ENCODE measurements at regions not wholly inside any gene's neighbourhood (a gene's known extent, or its start where the extent isn't known, plus 50 kb on each side); places are given as distances from the start of the nearest gene placed in this dataset.

- 90% methylated on average over 9 of the region's 9 CpGs for WGBS
- TF ChIP-seq REST (IDR thresholded peaks at IDR 0.05) (no peak), TAF1 (conservative IDR thresholded peaks at IDR 0.05) (no peak), HNF4A (conservative IDR thresholded peaks at IDR 0.05) (no peak), HNF4G (IDR thresholded peaks at IDR 0.05) (no peak), ZBTB33 (IDR thresholded peaks at IDR 0.05) (no peak), EGR1 (IDR thresholded peaks at IDR 0.05; ENCODE audit: low read depth in 2 of 2) (no peak)
- Histone ChIP-seq H3K9me3 (ENCODE audit: control insufficient read depth in 4 of 4, low read length in 3 of 4) (no peaks in the 10 kb centered on the region), H3K27ac (ENCODE audit: low read depth in 1 of 2, low read length in 2 of 2) (no peak overlapping the region), H3K9ac (ENCODE audit: low read depth in 1 of 2, low read length in 2 of 2) (no peak overlapping the region), H3K4me3 (ENCODE audit: low read depth in 1 of 3, low read length in 3 of 3) (no peak overlapping the region), H3K36me3 (ENCODE audit: control insufficient read depth in 4 of 4, insufficient read depth in 3 of 4, low read depth in 1 of 4, low read length in 3 of 4) (no peaks in the 10 kb centered on the region), H3K27me3 (ENCODE audit: control insufficient read depth in 4 of 4, insufficient read depth in 4 of 4, low read length in 3 of 4) (no peaks in the 10 kb centered on the region), H3K4me1 (ENCODE audit: control insufficient read depth in 4 of 4, insufficient read depth in 4 of 4, low read length in 3 of 4) (no peaks in the 10 kb centered on the region)
- no peak for DNase-seq (ENCODE audit: low spot score)
These were observed 153.9 kb downstream of the CHST1 start for GRCh38 chr11:45511566-45511965.

- Histone ChIP-seq H3K27me3 (ENCODE audit: control insufficient read depth in 4 of 4, insufficient read depth in 4 of 4, low read length in 3 of 4) (no peaks in the 10 kb centered on the region), H3K36me3 (ENCODE audit: control insufficient read depth in 4 of 4, insufficient read depth in 3 of 4, low read depth in 1 of 4, low read length in 3 of 4) (no peaks in the 10 kb centered on the region), H3K27ac (ENCODE audit: low read depth in 1 of 2, low read length in 2 of 2) (no peak overlapping the region), H3K9me3 (ENCODE audit: control insufficient read depth in 4 of 4, low read length in 3 of 4) (no peaks in the 10 kb centered on the region), H3K9ac (ENCODE audit: low read depth in 1 of 2, low read length in 2 of 2) (no peak overlapping the region), H3K4me3 (ENCODE audit: low read depth in 1 of 3, low read length in 3 of 3) (no peak overlapping the region), H3K4me1 (ENCODE audit: control insufficient read depth in 4 of 4, insufficient read depth in 4 of 4, low read length in 3 of 4) (no peaks in the 10 kb centered on the region)
- 97% methylated on average over 4 of the region's 4 CpGs for WGBS
- DNase-seq (ENCODE audit: low spot score): no peak
- TF ChIP-seq MAX (IDR thresholded peaks at IDR 0.05) (no peak), HNF4A (conservative IDR thresholded peaks at IDR 0.05) (no peak), FOXA2 (IDR thresholded peaks at IDR 0.05) (no peak), ZBTB33 (IDR thresholded peaks at IDR 0.05) (no peak), TAF1 (conservative IDR thresholded peaks at IDR 0.05) (no peak)
These were observed 157.5 kb downstream of the CHST1 start for GRCh38 chr11:45507916-45508315.

DNA sequence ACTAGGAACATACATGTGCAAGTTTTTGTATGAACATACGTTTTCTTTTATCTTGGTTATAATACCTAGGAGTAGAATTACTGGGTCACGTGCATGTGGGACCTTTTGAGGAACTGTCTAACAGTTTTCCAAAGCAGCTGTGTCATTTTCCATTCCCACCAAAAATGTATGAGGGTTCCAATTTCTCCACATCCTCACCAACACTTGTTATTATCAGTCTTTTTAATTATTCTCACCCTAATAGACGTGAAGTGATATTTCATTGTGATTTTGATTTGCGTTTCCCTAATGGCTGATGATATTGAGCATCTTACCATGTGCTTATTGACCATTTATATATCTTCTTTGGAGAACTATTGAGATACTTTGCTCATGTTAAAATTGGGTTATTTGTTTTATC lies 162.1 kb downstream of the CHST1 start:
- WGBS: 90% methylated on average over 4 of the region's 4 CpGs
- DNase-seq (ENCODE audit: low spot score): no peak
- no peak overlapping the region for H3K4me3 ChIP-seq (ENCODE audit: low read depth in 1 of 3, low read length in 3 of 3)
- H3K9ac ChIP-seq (ENCODE audit: low read depth in 1 of 2, low read length in 2 of 2): no peak overlapping the region
- no peaks in the 10 kb centered on the region for H3K4me1 ChIP-seq (ENCODE audit: control insufficient read depth in 4 of 4, insufficient read depth in 4 of 4, low read length in 3 of 4)
- H3K27me3 ChIP-seq (ENCODE audit: control insufficient read depth in 4 of 4, insufficient read depth in 4 of 4, low read length in 3 of 4): no peaks in the 10 kb centered on the region
- no peaks in the 10 kb centered on the region for H3K36me3 ChIP-seq (ENCODE audit: control insufficient read depth in 4 of 4, insufficient read depth in 3 of 4, low read depth in 1 of 4, low read length in 3 of 4)
- no peak overlapping the region for H3K27ac ChIP-seq (ENCODE audit: low read depth in 1 of 2, low read length in 2 of 2)
- H3K9me3 ChIP-seq (ENCODE audit: control insufficient read depth in 4 of 4, low read length in 3 of 4): no peaks in the 10 kb centered on the region
- no peak for TF ChIP-seq GABPA (IDR thresholded peaks at IDR 0.05 in 1 of 2, conservative IDR thresholded peaks at IDR 0.05 in 1 of 2)
- no peak for TF ChIP-seq JUND (IDR thresholded peaks at IDR 0.05)
- TF ChIP-seq FOXA1 (IDR thresholded peaks at IDR 0.05): no peak
- TF ChIP-seq HNF4G (IDR thresholded peaks at IDR 0.05): no peak
- no peak for TF ChIP-seq ZBTB33 (IDR thresholded peaks at IDR 0.05)
- TF ChIP-seq HNF4A (conservative IDR thresholded peaks at IDR 0.05): no peak
- no peak for TF ChIP-seq TAF1 (conservative IDR thresholded peaks at IDR 0.05)
- no peak for TF ChIP-seq YY1 (IDR thresholded peaks at IDR 0.05)
- TF ChIP-seq REST (IDR thresholded peaks at IDR 0.05): no peak
- TF ChIP-seq ATF3 (IDR thresholded peaks at IDR 0.05): no peak
- TF ChIP-seq FOXA2 (IDR thresholded peaks at IDR 0.05): no peak

Measured in liver (tissue), 7 donors.